Smooth muscle cell (in vitro differentiated cells): ENCODE measurements at regions not wholly inside any gene's neighbourhood (a gene's known extent, or its start where the extent isn't known, plus 50 kb on each side); places are given as distances from the start of the nearest gene placed in this dataset.

Experiments
- DNase-seq: peaks from one replicate; lab custom pipeline; 2025; ENCODE audit not compliant: unreplicated experiment; lab: John Stamatoyannopoulos, UW
- H2AFZ ChIP-seq: fragments of 200-600 bp; sonication (generic); 2 replicates; pipeline ENCODE4 v1.6.0; 2016; ENCODE audit warnings: antibody characterized with exemption, low read depth, mild to moderate bottlenecking
- H3F3A ChIP-seq: fragments of 200-600 bp; sonication (generic); 2 replicates; pipeline ENCODE4 v1.6.0; 2017; ENCODE audit warnings: antibody characterized with exemption, low read depth
- H3K27ac ChIP-seq: fragments of 200-600 bp; sonication (generic); 2 replicates; pipeline ENCODE4 v1.5.1; 2016; ENCODE audit warnings: low read depth, mild to moderate bottlenecking
- H3K27me3 ChIP-seq: fragments of 200-600 bp; sonication (generic); 2 replicates; pipeline ENCODE4 v1.6.1; 2016; ENCODE audit warnings: low read depth, mild to moderate bottlenecking
- H3K36me3 ChIP-seq: fragments of 200-600 bp; sonication (generic); 2 replicates; pipeline ENCODE4 v1.5.1; 2016; ENCODE audit warnings: low read depth
- H3K4me1 ChIP-seq: fragments of 200-600 bp; sonication (generic); 2 replicates; pipeline ENCODE4 v1.5.1; 2016; ENCODE audit warnings: low read depth
- H3K4me2 ChIP-seq: fragments of 200-600 bp; sonication (generic); 2 replicates; pipeline ENCODE4 v1.6.0; 2016; ENCODE audit warnings: mild to moderate bottlenecking
- H3K4me3 ChIP-seq: fragments of 200-600 bp; sonication (generic); 2 replicates; pipeline ENCODE4 v1.5.1; 2016; ENCODE audit warnings: mild to moderate bottlenecking
- H3K79me2 ChIP-seq: fragments of 200-600 bp; sonication (generic); 2 replicates; pipeline ENCODE4 v1.6.0; 2016; ENCODE audit warnings: low read depth, mild to moderate bottlenecking
- H3K9ac ChIP-seq: fragments of 200-600 bp; sonication (generic); 2 replicates; pipeline ENCODE4 v1.6.0; 2016; ENCODE audit warnings: low read depth
- H3K9me3 ChIP-seq: fragments of 200-600 bp; sonication (generic); replicated peaks from 2 replicates; pipeline ENCODE4 v1.5.1; 2016; ENCODE audit warnings: low read depth
- H4K20me1 ChIP-seq: fragments of 200-600 bp; sonication (generic); 2 replicates; pipeline ENCODE4 v1.6.0; 2016; ENCODE audit warnings: low read depth
- WGBS: methylation state at CpG from one replicate; pipeline ENCODE4 v1.1.7; 2016; ENCODE audit warnings: low lambda C conversion rate; 5-methylcytosine and 5-hydroxymethylcytosine counted together
- TF ChIP-seq, protein P1 (sequence below): fragments of 200-600 bp; sonication (generic); IDR thresholded peaks from 2 replicates; pipeline ENCODE4 v1.5.1; 2017; ENCODE audit warnings: borderline replicate concordance, mild to moderate bottlenecking, antibody characterized with exemption; ENCODE audit not compliant: insufficient read depth, poor library complexity, severe bottlenecking

DNA sequence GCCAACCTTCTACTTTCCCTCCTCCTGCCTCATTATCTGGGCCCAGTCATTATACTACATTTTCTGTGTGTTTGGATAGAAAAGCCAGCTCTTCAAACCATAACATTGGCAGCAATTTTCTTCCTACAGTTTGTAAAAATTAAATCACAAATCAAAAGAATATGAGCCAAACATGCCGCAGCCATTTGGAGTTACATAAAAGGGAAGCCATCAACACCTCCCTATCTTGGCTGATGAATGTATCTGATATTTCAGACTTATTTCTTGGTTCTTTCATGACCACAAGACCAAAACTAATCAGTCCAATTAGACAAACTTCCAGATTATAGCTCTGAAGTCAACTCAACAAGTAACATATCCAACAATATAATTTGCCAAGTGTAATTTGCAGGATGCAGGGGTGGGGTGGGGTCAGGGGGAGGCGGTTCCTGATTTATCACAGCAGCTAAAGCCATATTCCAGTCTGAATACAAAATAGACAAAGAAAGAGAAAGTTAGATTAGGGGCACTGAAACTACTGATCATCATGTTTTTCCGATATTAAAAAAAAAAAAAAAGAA, 89.4 kb upstream of the CNTLN start:
- no peak overlapping the region for H3K9ac ChIP-seq
- H3K79me2 ChIP-seq, result no peaks in the 10 kb centered on the region
- no peak overlapping the region for H2AFZ ChIP-seq
- H3K4me1 ChIP-seq, result no peaks in the 10 kb centered on the region
- H3K9me3 ChIP-seq, result no peaks in the 10 kb centered on the region
- H3K36me3 ChIP-seq, result no peaks in the 10 kb centered on the region
- TF ChIP-seq, protein P1, sequence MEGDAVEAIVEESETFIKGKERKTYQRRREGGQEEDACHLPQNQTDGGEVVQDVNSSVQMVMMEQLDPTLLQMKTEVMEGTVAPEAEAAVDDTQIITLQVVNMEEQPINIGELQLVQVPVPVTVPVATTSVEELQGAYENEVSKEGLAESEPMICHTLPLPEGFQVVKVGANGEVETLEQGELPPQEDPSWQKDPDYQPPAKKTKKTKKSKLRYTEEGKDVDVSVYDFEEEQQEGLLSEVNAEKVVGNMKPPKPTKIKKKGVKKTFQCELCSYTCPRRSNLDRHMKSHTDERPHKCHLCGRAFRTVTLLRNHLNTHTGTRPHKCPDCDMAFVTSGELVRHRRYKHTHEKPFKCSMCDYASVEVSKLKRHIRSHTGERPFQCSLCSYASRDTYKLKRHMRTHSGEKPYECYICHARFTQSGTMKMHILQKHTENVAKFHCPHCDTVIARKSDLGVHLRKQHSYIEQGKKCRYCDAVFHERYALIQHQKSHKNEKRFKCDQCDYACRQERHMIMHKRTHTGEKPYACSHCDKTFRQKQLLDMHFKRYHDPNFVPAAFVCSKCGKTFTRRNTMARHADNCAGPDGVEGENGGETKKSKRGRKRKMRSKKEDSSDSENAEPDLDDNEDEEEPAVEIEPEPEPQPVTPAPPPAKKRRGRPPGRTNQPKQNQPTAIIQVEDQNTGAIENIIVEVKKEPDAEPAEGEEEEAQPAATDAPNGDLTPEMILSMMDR, result no peak
- no peaks in the 10 kb centered on the region for H3K27me3 ChIP-seq
- no peak for DNase-seq
- no peaks in the 10 kb centered on the region for H3F3A ChIP-seq
- WGBS, result 93% methylated on average over 3 of the region's 3 CpGs
- no peak overlapping the region for H3K4me3 ChIP-seq
- H3K4me2 ChIP-seq, result no peak overlapping the region
- no peaks in the 10 kb centered on the region for H4K20me1 ChIP-seq
- no peak overlapping the region for H3K27ac ChIP-seq

DNA sequence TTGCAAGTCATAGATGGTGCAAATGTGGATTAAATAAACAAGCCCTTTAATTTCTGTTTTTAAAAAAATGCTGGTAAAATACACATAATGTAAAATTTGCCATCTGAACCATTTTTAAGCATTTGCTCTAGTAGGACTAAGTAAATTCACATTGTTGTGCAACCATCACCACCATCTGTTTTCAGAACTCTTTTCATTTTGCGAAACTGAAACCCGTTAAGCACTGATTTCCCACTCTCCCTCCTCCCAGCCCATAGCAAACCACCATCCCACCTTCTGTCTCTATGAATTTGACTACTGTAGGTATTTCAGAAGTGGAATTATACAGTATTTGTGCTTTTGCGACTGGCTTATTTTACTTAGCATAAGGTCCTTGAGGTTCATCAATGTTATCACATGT, 103.3 kb upstream of the CNTLN start:
- no peaks in the 10 kb centered on the region for H3K36me3 ChIP-seq
- no peaks in the 10 kb centered on the region for H3K27me3 ChIP-seq
- no peak overlapping the region for H3K9ac ChIP-seq
- H3K79me2 ChIP-seq, result no peaks in the 10 kb centered on the region
- no peak overlapping the region for H2AFZ ChIP-seq
- H3K4me2 ChIP-seq, result no peak overlapping the region
- no peak for DNase-seq
- no peaks in the 10 kb centered on the region for H3K4me1 ChIP-seq
- TF ChIP-seq, protein P1, result no peak
- no peaks in the 10 kb centered on the region for H3K9me3 ChIP-seq
- H4K20me1 ChIP-seq, result no peaks in the 10 kb centered on the region
- H3K4me3 ChIP-seq, result no peak overlapping the region
- H3F3A ChIP-seq, result no peaks in the 10 kb centered on the region
- no peak overlapping the region for H3K27ac ChIP-seq
- 87% methylated on average over 3 of the region's 3 CpGs for WGBS

DNA sequence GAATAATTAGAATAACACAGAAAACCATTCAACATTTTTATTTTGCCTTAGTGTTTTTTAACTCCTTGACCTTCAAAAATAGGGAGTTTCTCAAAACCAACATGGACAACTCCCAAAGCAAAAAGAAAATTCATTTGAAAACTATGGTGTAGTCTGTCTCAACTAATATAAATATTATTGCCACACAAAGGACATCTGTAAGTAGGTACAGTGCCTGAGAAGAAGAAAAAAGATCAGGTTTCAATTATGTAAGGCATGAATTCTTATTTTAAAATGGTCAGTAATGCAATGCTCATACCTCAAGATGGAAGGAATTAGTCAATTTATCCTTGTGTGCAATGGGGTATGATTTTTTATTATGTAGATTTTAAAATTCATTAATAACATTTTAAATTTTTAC, 109.6 kb upstream of the CNTLN start:
- no peaks in the 10 kb centered on the region for H3K79me2 ChIP-seq
- H4K20me1 ChIP-seq, result no peaks in the 10 kb centered on the region
- no peak overlapping the region for H3K4me2 ChIP-seq
- no peaks in the 10 kb centered on the region for H3K9me3 ChIP-seq
- no peaks in the 10 kb centered on the region for H3K4me1 ChIP-seq
- TF ChIP-seq, protein P1, result no peak
- no peaks in the 10 kb centered on the region for H3K36me3 ChIP-seq
- H3K27ac ChIP-seq, result no peak overlapping the region
- no peaks in the 10 kb centered on the region for H3K27me3 ChIP-seq
- no peak overlapping the region for H3K9ac ChIP-seq
- H2AFZ ChIP-seq, result no peak overlapping the region
- DNase-seq, result no peak
- no peaks in the 10 kb centered on the region for H3F3A ChIP-seq
- H3K4me3 ChIP-seq, result no peak overlapping the region

DNA sequence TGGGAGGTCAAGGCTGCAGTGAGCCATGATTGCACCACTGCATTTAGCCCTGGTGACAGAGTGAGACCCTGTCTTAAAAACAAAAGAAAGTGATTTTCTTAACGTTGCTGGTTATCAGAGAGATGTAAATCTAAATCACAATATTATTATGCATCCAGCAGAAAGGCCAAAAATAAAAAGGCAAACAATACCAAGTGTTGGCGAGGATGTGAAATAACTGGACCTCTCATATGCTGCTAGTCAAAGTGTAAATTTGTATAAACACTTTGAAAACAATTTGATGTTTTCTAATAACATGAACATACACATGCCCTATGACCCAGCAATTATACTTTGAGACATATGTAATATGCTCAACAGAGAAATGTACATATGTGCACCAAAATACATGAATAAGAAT, 110.7 kb upstream of the CNTLN start:
- H3K4me2 ChIP-seq, result no peak overlapping the region
- DNase-seq, result no peak
- H3K9ac ChIP-seq, result no peak overlapping the region
- no peaks in the 10 kb centered on the region for H3F3A ChIP-seq
- H3K36me3 ChIP-seq, result no peaks in the 10 kb centered on the region
- H4K20me1 ChIP-seq, result no peaks in the 10 kb centered on the region
- no peaks in the 10 kb centered on the region for H3K79me2 ChIP-seq
- no peak overlapping the region for H2AFZ ChIP-seq
- no peak overlapping the region for H3K4me3 ChIP-seq
- H3K27ac ChIP-seq, result no peak overlapping the region
- H3K4me1 ChIP-seq, result no peaks in the 10 kb centered on the region
- 91% methylated on average over 2 of the region's 2 CpGs for WGBS
- TF ChIP-seq, protein P1, result no peak
- no peaks in the 10 kb centered on the region for H3K27me3 ChIP-seq
- H3K9me3 ChIP-seq, result no peaks in the 10 kb centered on the region
